ENCODE measurements at regions not wholly inside any gene's neighbourhood (a gene's known extent, or its start where the extent isn't known, plus 50 kb on each side); places are given as distances from the start of the nearest gene placed in this dataset.

GRCh38 chr1:60581455-60582220 is 500.7 kb upstream of the NFIA start:
- Histone ChIP-seq H3K9me3 (ENCODE audit: control insufficient read depth in 5 of 5, low read length in 5 of 5) (peaks cover 2 to 10% (median 6%) of the 10 kb centered on the region in 5 donors), H3K36me3 (ENCODE audit: control insufficient read depth in 5 of 5, insufficient read depth in 5 of 5, low read length in 5 of 5) (no peaks in the 10 kb centered on the region), H3K4me3 (ENCODE audit: low read depth in 1 of 5, low read length in 5 of 5) (no peak overlapping the region), H3K27me3 (ENCODE audit: control insufficient read depth in 5 of 5, insufficient read depth in 4 of 5, low read length in 5 of 5) (no peaks in the 10 kb centered on the region), H3K9ac (ENCODE audit: low read length in 5 of 5) (no peak overlapping the region), H3K27ac (ENCODE audit: low read depth, low read length) (no peak overlapping the region), H3K4me1 (ENCODE audit: control insufficient read depth in 5 of 5, insufficient read depth in 5 of 5, low read length in 5 of 5) (no peaks in the 10 kb centered on the region)

DNA sequence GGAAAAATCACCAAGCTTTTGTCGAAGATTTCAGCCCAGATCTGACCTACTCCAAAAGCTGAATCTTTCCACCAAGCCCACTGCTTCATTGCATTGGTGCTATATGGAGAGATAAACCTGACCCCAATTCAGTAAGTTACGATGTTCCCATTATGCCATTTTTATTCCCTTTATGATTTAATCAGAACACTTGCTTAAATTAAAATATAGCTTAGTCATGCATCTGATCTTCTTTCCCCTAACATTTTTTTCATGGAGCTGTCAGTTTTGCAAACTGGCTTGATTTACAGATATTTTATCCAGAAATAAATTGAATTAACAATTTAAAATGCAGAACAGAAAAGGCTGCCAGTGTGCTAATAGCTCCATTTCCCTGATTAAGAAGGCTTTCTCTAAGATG is 503.5 kb upstream of the C1orf87 start:
- Histone ChIP-seq H3K9ac (ENCODE audit: low read length in 5 of 5) (no peak overlapping the region), H3K4me3 (ENCODE audit: low read depth in 1 of 5, low read length in 5 of 5) (no peak overlapping the region), H3K27me3 (ENCODE audit: control insufficient read depth in 5 of 5, insufficient read depth in 4 of 5, low read length in 5 of 5) (no peaks in the 10 kb centered on the region), H3K27ac (ENCODE audit: low read depth, low read length) (no peak overlapping the region), H3K4me1 (ENCODE audit: control insufficient read depth in 5 of 5, insufficient read depth in 5 of 5, low read length in 5 of 5) (peaks cover 0 to 9% (median 7%) of the 10 kb centered on the region in 5 donors), H3K36me3 (ENCODE audit: control insufficient read depth in 5 of 5, insufficient read depth in 5 of 5, low read length in 5 of 5) (no peaks in the 10 kb centered on the region), H3K9me3 (ENCODE audit: control insufficient read depth in 5 of 5, low read length in 5 of 5) (no peaks in the 10 kb centered on the region)

GRCh38 chr1:60575326-60575977 is 501.9 kb upstream of the C1orf87 start:
- Histone ChIP-seq H3K36me3 (ENCODE audit: control insufficient read depth in 5 of 5, insufficient read depth in 5 of 5, low read length in 5 of 5) (no peaks in the 10 kb centered on the region), H3K4me1 (ENCODE audit: control insufficient read depth in 5 of 5, insufficient read depth in 5 of 5, low read length in 5 of 5) (peaks cover 0 to 9% (median 7%) of the 10 kb centered on the region in 5 donors), H3K27me3 (ENCODE audit: control insufficient read depth in 5 of 5, insufficient read depth in 4 of 5, low read length in 5 of 5) (no peaks in the 10 kb centered on the region), H3K9ac (ENCODE audit: low read length in 5 of 5) (no peak overlapping the region), H3K4me3 (ENCODE audit: low read depth in 1 of 5, low read length in 5 of 5) (no peak overlapping the region), H3K27ac (ENCODE audit: low read depth, low read length) (no peak overlapping the region), H3K9me3 (ENCODE audit: control insufficient read depth in 5 of 5, low read length in 5 of 5) (no peaks in the 10 kb centered on the region)

- Histone ChIP-seq H3K4me3 (ENCODE audit: low read depth in 1 of 5, low read length in 5 of 5) (no peak overlapping the region), H3K9ac (ENCODE audit: low read length in 5 of 5) (no peak overlapping the region), H3K27ac (ENCODE audit: low read depth, low read length) (no peak overlapping the region), H3K36me3 (ENCODE audit: control insufficient read depth in 5 of 5, insufficient read depth in 5 of 5, low read length in 5 of 5) (no peaks in the 10 kb centered on the region), H3K27me3 (ENCODE audit: control insufficient read depth in 5 of 5, insufficient read depth in 4 of 5, low read length in 5 of 5) (no peaks in the 10 kb centered on the region), H3K9me3 (ENCODE audit: control insufficient read depth in 5 of 5, low read length in 5 of 5) (no peaks in the 10 kb centered on the region), H3K4me1 (ENCODE audit: control insufficient read depth in 5 of 5, insufficient read depth in 5 of 5, low read length in 5 of 5) (peaks cover 0 to 9% (median 7%) of the 10 kb centered on the region in 5 donors)
Observed at GRCh38 chr1:60573726-60574409, 500.3 kb upstream of the C1orf87 start.

- no peaks in the 10 kb centered on the region for H3K36me3 ChIP-seq (ENCODE audit: control insufficient read depth in 5 of 5, insufficient read depth in 5 of 5, low read length in 5 of 5)
- no peak overlapping the region for H3K4me3 ChIP-seq (ENCODE audit: low read depth in 1 of 5, low read length in 5 of 5)
- peaks cover 0 to 9% (median 7%) of the 10 kb centered on the region in 5 donors for H3K4me1 ChIP-seq (ENCODE audit: control insufficient read depth in 5 of 5, insufficient read depth in 5 of 5, low read length in 5 of 5)
- no peaks in the 10 kb centered on the region for H3K27me3 ChIP-seq (ENCODE audit: control insufficient read depth in 5 of 5, insufficient read depth in 4 of 5, low read length in 5 of 5)
- H3K27ac ChIP-seq (ENCODE audit: low read depth, low read length) = no peak overlapping the region
- H3K9ac ChIP-seq (ENCODE audit: low read length in 5 of 5) = no peak overlapping the region
- peaks cover 0 to 2% (median 0%) of the 10 kb centered on the region in 5 donors for H3K9me3 ChIP-seq (ENCODE audit: control insufficient read depth in 5 of 5, low read length in 5 of 5)
Observed at GRCh38 chr1:60573121-60573520, 499.6 kb upstream of the C1orf87 start.

- Histone ChIP-seq H3K4me1 (ENCODE audit: control insufficient read depth in 5 of 5, insufficient read depth in 5 of 5, low read length in 5 of 5) (peaks cover 0 to 9% (median 7%) of the 10 kb centered on the region in 5 donors), H3K36me3 (ENCODE audit: control insufficient read depth in 5 of 5, insufficient read depth in 5 of 5, low read length in 5 of 5) (no peaks in the 10 kb centered on the region), H3K27ac (ENCODE audit: low read depth, low read length) (no peak overlapping the region), H3K9ac (ENCODE audit: low read length in 5 of 5) (no peak overlapping the region), H3K4me3 (ENCODE audit: low read depth in 1 of 5, low read length in 5 of 5) (no peak overlapping the region), H3K27me3 (ENCODE audit: control insufficient read depth in 5 of 5, insufficient read depth in 4 of 5, low read length in 5 of 5) (no peaks in the 10 kb centered on the region), H3K9me3 (ENCODE audit: control insufficient read depth in 5 of 5, low read length in 5 of 5) (peaks cover 0 to 2% (median 0%) of the 10 kb centered on the region in 5 donors)
Observed at GRCh38 chr1:60572378-60572777, 498.8 kb upstream of the C1orf87 start.

- Histone ChIP-seq H3K9ac (ENCODE audit: low read length in 5 of 5) (no peak overlapping the region), H3K36me3 (ENCODE audit: control insufficient read depth in 5 of 5, insufficient read depth in 5 of 5, low read length in 5 of 5) (no peaks in the 10 kb centered on the region), H3K27me3 (ENCODE audit: control insufficient read depth in 5 of 5, insufficient read depth in 4 of 5, low read length in 5 of 5) (no peaks in the 10 kb centered on the region), H3K27ac (ENCODE audit: low read depth, low read length) (no peak overlapping the region), H3K9me3 (ENCODE audit: control insufficient read depth in 5 of 5, low read length in 5 of 5) (peaks cover 0 to 2% (median 0%) of the 10 kb centered on the region in 5 donors), H3K4me3 (ENCODE audit: low read depth in 1 of 5, low read length in 5 of 5) (no peak overlapping the region), H3K4me1 (ENCODE audit: control insufficient read depth in 5 of 5, insufficient read depth in 5 of 5, low read length in 5 of 5) (peaks cover 0 to 9% (median 7%) of the 10 kb centered on the region in 5 donors)
Observed at GRCh38 chr1:60571811-60572210, 498.2 kb upstream of the C1orf87 start.

DNA sequence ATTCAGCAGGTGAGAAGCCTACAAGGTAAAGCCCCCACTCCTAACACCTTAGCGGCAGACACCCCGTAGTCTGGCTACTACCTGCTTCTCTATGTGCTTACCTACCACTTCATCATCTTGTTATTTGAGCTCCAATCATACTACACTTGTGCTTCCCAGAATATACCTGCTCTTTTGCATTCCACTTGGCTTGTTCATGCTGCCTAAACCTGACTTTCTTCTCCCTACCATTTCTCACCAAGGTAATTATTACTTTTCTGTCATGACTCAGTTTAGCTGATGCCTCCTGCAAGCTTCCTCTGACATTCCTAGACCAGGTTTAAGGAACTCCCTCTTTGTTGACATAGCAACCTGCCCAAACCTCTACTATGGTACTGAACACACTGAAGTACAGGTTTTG is 495.6 kb upstream of the C1orf87 start:
- no peaks in the 10 kb centered on the region for H3K36me3 ChIP-seq (ENCODE audit: control insufficient read depth in 5 of 5, insufficient read depth in 5 of 5, low read length in 5 of 5)
- H3K9me3 ChIP-seq (ENCODE audit: control insufficient read depth in 5 of 5, low read length in 5 of 5) = peaks cover 0 to 2% (median 0%) of the 10 kb centered on the region in 5 donors
- no peak overlapping the region for H3K27ac ChIP-seq (ENCODE audit: low read depth, low read length)
- no peaks in the 10 kb centered on the region for H3K27me3 ChIP-seq (ENCODE audit: control insufficient read depth in 5 of 5, insufficient read depth in 4 of 5, low read length in 5 of 5)
- H3K4me3 ChIP-seq (ENCODE audit: low read depth in 1 of 5, low read length in 5 of 5) = no peak overlapping the region
- H3K4me1 ChIP-seq (ENCODE audit: control insufficient read depth in 5 of 5, insufficient read depth in 5 of 5, low read length in 5 of 5) = peaks cover 0 to 5% (median 0%) of the 10 kb centered on the region in 5 donors
- H3K9ac ChIP-seq (ENCODE audit: low read length in 5 of 5) = no peak overlapping the region

- Histone ChIP-seq H3K27me3 (ENCODE audit: control insufficient read depth in 5 of 5, insufficient read depth in 4 of 5, low read length in 5 of 5) (no peaks in the 10 kb centered on the region), H3K9me3 (ENCODE audit: control insufficient read depth in 5 of 5, low read length in 5 of 5) (peaks cover 0 to 2% (median 0%) of the 10 kb centered on the region in 5 donors), H3K27ac (ENCODE audit: low read depth, low read length) (no peak overlapping the region), H3K4me1 (ENCODE audit: control insufficient read depth in 5 of 5, insufficient read depth in 5 of 5, low read length in 5 of 5) (peaks cover 0 to 5% (median 0%) of the 10 kb centered on the region in 5 donors), H3K36me3 (ENCODE audit: control insufficient read depth in 5 of 5, insufficient read depth in 5 of 5, low read length in 5 of 5) (no peaks in the 10 kb centered on the region), H3K4me3 (ENCODE audit: low read depth in 1 of 5, low read length in 5 of 5) (no peak overlapping the region), H3K9ac (ENCODE audit: low read length in 5 of 5) (no peak overlapping the region)
Observed at GRCh38 chr1:60567256-60567655, 493.7 kb upstream of the C1orf87 start.

All from subcutaneous abdominal adipose tissue (tissue), 5 donors.